WI38 (cell line): ENCODE measurements at regions not wholly inside any gene's neighbourhood (a gene's known extent, or its start where the extent isn't known, plus 50 kb on each side); places are given as distances from the start of the nearest gene placed in this dataset.

Experiments
- H3K4me3 ChIP-seq: 2 replicates; pipeline ENCODE4 v1.5.1; 2011; ENCODE audit warnings: low read depth, mild to moderate bottlenecking, control low read depth, low read length
- TF ChIP-seq, protein P1 (sequence below): IDR thresholded peaks from 2 replicates; pipeline ENCODE4 v1.5.1; 2012; ENCODE audit warnings: low read depth, mild to moderate bottlenecking, control low read depth, low read length

DNA sequence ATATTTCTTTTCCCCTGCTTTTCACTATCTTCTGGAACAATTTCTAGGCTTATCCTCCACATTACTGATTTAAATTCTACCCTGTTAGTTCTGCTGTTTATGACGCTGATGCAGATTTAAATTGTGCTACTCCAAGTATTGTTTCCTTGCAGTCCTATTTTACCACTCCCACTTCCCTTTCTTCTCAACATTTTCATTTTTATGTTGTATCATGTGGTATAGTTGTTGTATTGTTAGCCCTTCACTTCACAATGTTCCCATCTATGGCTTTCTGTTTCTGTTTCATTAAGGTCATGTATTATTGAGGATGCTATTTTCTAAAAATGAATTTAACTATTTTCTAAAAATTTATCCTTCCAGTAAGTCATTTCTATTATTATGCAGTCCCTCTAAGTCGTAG lies 254.4 kb downstream of the NDUFS4 start:
- no peak overlapping the region for H3K4me3 ChIP-seq
- TF ChIP-seq, protein P1, sequence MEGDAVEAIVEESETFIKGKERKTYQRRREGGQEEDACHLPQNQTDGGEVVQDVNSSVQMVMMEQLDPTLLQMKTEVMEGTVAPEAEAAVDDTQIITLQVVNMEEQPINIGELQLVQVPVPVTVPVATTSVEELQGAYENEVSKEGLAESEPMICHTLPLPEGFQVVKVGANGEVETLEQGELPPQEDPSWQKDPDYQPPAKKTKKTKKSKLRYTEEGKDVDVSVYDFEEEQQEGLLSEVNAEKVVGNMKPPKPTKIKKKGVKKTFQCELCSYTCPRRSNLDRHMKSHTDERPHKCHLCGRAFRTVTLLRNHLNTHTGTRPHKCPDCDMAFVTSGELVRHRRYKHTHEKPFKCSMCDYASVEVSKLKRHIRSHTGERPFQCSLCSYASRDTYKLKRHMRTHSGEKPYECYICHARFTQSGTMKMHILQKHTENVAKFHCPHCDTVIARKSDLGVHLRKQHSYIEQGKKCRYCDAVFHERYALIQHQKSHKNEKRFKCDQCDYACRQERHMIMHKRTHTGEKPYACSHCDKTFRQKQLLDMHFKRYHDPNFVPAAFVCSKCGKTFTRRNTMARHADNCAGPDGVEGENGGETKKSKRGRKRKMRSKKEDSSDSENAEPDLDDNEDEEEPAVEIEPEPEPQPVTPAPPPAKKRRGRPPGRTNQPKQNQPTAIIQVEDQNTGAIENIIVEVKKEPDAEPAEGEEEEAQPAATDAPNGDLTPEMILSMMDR: no peak

DNA sequence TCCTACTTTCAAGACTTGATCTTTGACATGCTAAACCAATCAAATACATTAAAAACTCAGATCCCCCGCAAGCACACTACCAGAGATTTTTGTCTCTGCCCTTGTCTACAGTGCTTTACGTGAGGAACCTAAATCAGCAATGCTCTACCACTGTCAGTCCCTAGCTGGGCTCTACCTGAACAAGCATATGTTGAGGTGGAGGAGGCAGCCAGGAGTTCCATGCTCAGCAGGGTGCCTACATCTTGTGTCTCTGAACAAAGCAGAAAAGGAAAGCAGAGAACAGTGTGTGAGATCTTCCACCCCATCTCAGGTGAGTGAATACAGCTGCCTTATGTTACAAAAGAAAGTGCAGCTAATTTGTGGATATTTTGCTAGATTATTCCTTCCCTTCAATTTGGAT lies 255.0 kb downstream of the NDUFS4 start:
- H3K4me3 ChIP-seq: no peak overlapping the region
- TF ChIP-seq, protein P1: no peak

DNA sequence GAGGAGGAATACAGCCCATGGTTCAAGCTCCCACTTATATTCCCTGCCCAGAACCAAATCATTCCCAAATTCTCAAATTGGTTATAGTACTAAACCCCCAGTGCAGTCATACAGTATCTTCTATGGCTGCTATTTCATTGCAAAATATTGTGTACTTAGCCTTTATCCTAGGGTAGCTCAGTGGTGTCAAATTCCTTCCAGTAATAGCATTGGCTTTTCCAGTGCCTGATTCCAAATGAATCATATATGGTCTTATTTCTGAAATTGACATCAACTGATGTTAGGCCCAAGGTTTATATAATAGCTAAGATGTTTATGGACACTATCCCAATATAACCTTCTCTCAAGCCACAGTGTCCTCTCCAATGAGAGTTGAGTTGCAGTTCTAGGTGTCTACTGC lies 256.7 kb downstream of the NDUFS4 start:
- TF ChIP-seq, protein P1: no peak
- H3K4me3 ChIP-seq: no peak overlapping the region

DNA sequence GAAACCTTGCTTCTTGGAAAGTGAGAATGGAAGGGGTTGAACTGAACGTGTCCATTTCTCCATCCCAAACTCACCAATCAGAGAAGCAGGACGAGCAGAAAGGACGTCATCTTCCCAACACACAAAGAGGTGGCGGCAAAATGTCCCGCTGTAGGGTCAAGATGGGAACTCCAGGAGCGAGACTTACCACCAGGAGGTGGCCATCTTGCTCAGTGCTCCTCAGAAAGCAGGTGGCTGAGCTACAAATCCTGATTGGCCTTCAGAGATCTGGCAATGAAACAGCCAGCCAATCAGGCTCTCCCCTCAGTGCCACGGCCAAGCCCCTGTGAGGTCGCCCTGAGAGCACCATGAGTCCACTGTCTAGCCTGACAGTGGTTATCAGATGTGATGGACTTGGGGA lies 259.0 kb downstream of the NDUFS4 start:
- TF ChIP-seq, protein P1: no peak
- no peak overlapping the region for H3K4me3 ChIP-seq

DNA sequence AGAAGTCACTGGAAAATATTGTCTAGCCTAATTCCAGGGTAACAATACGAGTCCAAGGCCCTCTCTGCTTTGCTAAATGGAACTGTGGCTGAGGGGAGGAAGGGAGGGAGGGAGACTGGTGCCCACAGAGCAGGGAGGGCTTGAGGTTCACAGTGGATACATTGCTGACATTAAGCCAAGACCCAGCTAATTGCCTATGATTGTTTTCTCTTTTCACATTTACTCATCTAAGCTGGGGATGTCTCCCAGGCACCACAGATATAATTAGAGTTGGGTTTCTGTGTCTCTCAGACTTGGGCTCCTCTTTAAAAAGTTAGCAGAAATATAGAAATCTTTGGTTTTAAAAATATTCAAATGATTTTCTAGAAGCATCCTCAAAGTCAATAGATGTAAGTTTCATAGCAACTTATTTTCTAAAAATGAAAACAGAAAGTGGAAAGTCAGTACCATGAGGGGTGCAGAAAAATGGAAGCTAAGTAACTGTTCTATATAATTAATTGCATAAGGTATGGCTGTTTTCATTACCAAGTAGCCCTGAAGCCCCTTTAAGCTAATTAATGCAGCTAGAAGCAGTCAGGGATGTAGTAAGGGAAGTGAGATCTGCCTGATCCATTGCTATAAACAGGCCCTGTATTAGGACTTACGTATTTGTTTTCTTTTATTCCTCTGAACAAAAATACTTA lies 259.8 kb downstream of the NDUFS4 start:
- TF ChIP-seq, protein P1: no peak

DNA sequence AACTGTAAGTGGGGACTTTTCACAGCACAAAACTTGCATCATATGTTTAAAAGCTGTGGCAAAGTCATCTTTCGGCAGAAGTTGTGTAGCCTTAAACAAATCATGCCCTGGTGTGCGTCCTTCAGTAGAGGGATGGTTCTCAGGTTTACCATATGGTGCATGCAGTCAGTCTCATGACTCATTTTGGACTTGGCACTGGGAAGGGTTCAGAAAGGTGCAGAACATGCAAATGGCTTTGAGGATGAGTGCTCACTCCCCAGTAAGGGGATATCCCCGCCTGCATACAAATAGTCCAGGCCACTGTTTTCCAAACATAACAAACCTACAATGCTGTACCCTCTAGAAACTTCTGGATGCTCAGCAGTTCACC lies 260.3 kb downstream of the NDUFS4 start:
- TF ChIP-seq, protein P1: no peak
- no peak overlapping the region for H3K4me3 ChIP-seq

More for the DNA sequence above, 259.8 kb downstream of the NDUFS4 start:
- H3K4me3 ChIP-seq: no peak overlapping the region

DNA sequence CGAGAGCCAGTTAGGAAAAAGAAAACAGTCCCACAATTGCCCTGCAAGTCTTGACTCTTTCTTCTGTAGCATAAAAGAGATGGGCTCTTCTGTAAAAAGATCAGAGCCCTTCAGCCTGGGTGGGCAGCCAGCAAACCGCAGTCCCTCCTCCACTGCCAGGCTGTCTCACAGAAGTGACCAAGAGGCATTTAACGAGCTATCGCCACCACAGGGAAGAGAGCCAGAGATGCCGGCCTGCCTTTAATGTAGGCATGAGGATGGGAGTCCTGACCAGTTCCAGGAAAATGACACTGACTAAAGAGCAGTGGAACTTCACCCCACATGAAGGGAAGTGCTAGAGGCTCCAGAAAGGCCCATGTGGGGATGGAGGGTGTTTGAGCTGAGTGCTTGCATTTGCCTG lies 264.6 kb downstream of the NDUFS4 start:
- H3K4me3 ChIP-seq: no peak overlapping the region
- TF ChIP-seq, protein P1: no peak
